Stomach (tissue), 8 donors: ENCODE measurements at regions not wholly inside any gene's neighbourhood (a gene's known extent, or its start where the extent isn't known, plus 50 kb on each side); places are given as distances from the start of the nearest gene placed in this dataset.

Experiments
- DNase-seq, 2 donors: peaks; one replicate each; pipeline versions ENCODE4 v3.0.0 to v3.0.0-alpha.2; 2013 to 2019
- H3K27ac ChIP-seq, 5 donors: fragments of 200-600 bp in 4 of 5; sonication (generic) in 4 of 5; one replicate each; pipeline ENCODE4 v1.5.1; 2013 to 2019; ENCODE audit warnings: mild to moderate bottlenecking in 1 of 5, moderate library complexity in 1 of 5
- H3K27me3 ChIP-seq, 3 donors: fragments of 200-600 bp; sonication (generic); one replicate each; pipeline ENCODE4 v1.5.1; 2017 to 2019; ENCODE audit warnings: mixed run types in 1 of 3
- H3K36me3 ChIP-seq, 4 donors: fragments of 200-600 bp; sonication (generic); 1 replicate in 3 of 4; 2 replicates in 1 of 4; pipeline ENCODE4 v1.5.1; 2016 to 2019
- H3K4me1 ChIP-seq, 4 donors: fragments of 200-600 bp; sonication (generic); one replicate each; pipeline ENCODE4 v1.5.1; 2016 to 2019
- H3K4me3 ChIP-seq, 4 donors: fragments of 200-600 bp; sonication (generic) in 3 of 4; one replicate each; pipeline ENCODE4 v1.5.1; 2016 to 2019; ENCODE audit warnings: mild to moderate bottlenecking in 1 of 4
- H3K9me3 ChIP-seq, 4 donors: fragments of 200-600 bp; sonication (generic); one replicate each; pipeline ENCODE4 v1.5.1; 2016 to 2019
- CTCF ChIP-seq, 7 experiments: fragments of 450-650 bp in 4 of 7; fragments of 200-600 bp in 3 of 7; sonication (generic) in 3 of 7; IDR thresholded peaks; one replicate each; pipeline ENCODE4 v1.5.1; 2016 to 2019; ENCODE audit warnings: antibody characterized with exemption in 7 of 7, control low read depth in 2 of 7, mild to moderate bottlenecking in 1 of 7
- EP300 ChIP-seq: sonication (generic); formaldehyde crosslinking; IDR thresholded peaks from one replicate; pipeline ENCODE4 v1.6.1; 2017; ENCODE audit warnings: antibody characterized with exemption
- POLR2A ChIP-seq, 4 donors: fragments of 450-650 bp; IDR thresholded peaks; one replicate each; pipeline ENCODE4 v1.6.1; 2016; ENCODE audit warnings: antibody characterized with exemption in 4 of 4, control low read depth in 2 of 4, mild to moderate bottlenecking in 1 of 4, moderate library complexity in 1 of 4
- POLR2AphosphoS5 ChIP-seq, 3 donors: sonication (generic); formaldehyde crosslinking; IDR thresholded peaks; one replicate each; pipeline ENCODE4 v1.6.1; 2016; ENCODE audit warnings: antibody characterized with exemption in 3 of 3
- WGBS, 5 donors: extraction: QIAGEN DNeasy Blood & Tissue Kit in 3 of 5; methylation state at CpG; one replicate each; pipeline versions ENCODE4 v1.1.5 to v1.1.7; 2013 to 2018; 5-methylcytosine and 5-hydroxymethylcytosine counted together
- intact Hi-C: fragments of 100-400 bp; cut with DNase I; formaldehyde crosslinking; loops from one replicate; pipeline ENCODE4 v1.15.1; 2023; ENCODE audit warnings: low total_unique reads
- donor health status: healthy with polysubstance abuse.
- donor health status: Bipolar disorder and iron deficiency.
- donor health status: healthy.

- intact Hi-C loops, result no loop called here
- TF ChIP-seq POLR2A (IDR thresholded peaks at IDR 0.05) (no peak), EP300 (no peak), CTCF (IDR thresholded peaks at IDR 0.05) (no peak), POLR2AphosphoS5 (IDR thresholded peaks at IDR 0.05) (no peak)
- Histone ChIP-seq H3K27me3 (no peaks in the 10 kb centered on the region), H3K27ac (no peak overlapping the region), H3K9me3 (no peaks in the 10 kb centered on the region), H3K4me1 (peaks cover 0 to 4% (median 1%) of the 10 kb centered on the region in 4 donors), H3K36me3 (no peaks in the 10 kb centered on the region), H3K4me3 (no peak overlapping the region)
- no peak for DNase-seq
These were observed 512.8 kb downstream of the INSC start for GRCh38 chr11:15627560-15627959.

DNA sequence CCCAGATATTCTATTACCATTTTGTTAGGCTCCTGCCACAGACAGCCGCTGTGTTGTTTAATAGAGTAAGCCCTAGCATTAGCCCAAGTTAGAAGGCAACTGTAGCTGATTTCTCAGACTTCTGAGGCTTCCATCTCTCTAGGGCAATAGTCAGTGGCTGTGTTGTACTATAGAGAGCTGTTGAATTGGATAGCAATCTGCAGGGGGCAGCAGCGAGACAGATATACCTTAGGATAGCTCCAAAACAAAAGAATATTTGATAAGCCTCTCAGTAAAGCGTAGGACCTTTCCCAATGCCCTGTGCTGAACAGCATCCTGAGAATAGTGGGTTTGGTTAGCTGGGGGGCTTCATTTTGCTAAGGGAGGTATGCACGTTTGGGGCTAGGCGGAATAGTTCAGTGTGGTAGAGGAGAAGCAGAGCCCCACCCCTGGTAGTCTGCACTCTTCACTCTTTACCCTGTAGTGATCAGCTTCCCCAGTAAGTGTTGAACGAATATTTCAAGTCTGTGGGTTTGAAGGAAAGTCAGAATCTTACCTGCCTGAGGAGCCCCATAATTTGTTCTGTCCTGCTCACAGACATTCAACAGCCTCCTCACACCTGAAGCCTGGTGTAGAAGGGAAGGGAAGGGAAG, 515.1 kb downstream of the INSC start:
- Histone ChIP-seq H3K27ac (no peak overlapping the region), H3K9me3 (no peaks in the 10 kb centered on the region), H3K4me3 (no peak overlapping the region), H3K27me3 (no peaks in the 10 kb centered on the region), H3K4me1 (no peaks in the 10 kb centered on the region), H3K36me3 (no peaks in the 10 kb centered on the region)
- WGBS, 5 donors, result 45 to 54% (median 49%) methylated on average over 6 of the region's 6 CpGs
- TF ChIP-seq EP300, result no peak
- no peak for TF ChIP-seq POLR2AphosphoS5 (IDR thresholded peaks at IDR 0.05)
- TF ChIP-seq CTCF (IDR thresholded peaks at IDR 0.05), result no peak
- TF ChIP-seq POLR2A (IDR thresholded peaks at IDR 0.05), result no peak
- intact Hi-C loops, result no loop called here
- DNase-seq, result peak; percentile 41 to 70

DNA sequence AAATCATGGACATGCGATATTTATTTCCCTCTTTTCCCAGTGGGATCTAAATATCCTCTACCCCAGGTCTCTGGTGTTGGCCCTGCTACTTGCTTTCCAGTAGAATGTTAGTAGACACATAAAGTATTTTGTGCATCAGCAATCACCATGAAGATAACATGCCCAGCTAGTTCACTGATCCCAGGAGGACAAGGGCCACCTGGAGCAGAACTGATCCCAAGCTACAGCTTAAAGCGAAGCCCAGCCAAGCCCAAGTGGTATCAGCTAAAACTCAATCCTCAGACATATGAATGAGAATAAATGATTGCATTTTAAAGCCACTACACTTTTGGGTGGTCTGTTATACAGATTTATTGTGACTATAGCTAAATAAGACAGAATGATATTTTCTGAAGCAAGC, 516.2 kb downstream of the INSC start:
- WGBS, 5 donors, result 70 to 95% (median 84%) methylated on average over 2 of the region's 2 CpGs
- Histone ChIP-seq H3K4me1 (no peaks in the 10 kb centered on the region), H3K9me3 (no peaks in the 10 kb centered on the region), H3K36me3 (no peaks in the 10 kb centered on the region), H3K27me3 (no peaks in the 10 kb centered on the region), H3K4me3 (no peak overlapping the region), H3K27ac (no peak overlapping the region)
- TF ChIP-seq EP300, result no peak
- no peak for TF ChIP-seq CTCF (IDR thresholded peaks at IDR 0.05)
- TF ChIP-seq POLR2A (IDR thresholded peaks at IDR 0.05), result no peak
- no peak for TF ChIP-seq POLR2AphosphoS5 (IDR thresholded peaks at IDR 0.05)
- no peak for DNase-seq
- intact Hi-C loops, result no loop called here

DNA sequence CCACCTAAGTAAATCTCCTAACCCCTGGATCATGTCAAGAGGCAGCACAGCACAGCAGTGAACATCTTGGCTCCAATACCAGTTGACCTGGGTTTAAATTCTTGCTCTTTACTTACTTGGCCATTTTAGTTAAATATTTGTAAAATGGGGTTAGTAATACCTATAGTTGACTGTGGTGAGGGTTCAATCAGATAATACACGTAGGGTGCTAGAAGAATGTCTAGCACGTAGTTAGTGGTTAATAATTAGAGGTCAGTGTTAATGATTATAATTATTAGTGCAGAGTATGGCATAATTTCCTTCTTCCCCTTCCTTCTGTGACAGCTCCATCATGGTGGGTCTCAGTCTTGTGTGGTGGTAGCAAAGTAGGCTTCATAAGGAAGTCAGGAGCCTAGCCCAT, 520.8 kb downstream of the INSC start:
- WGBS, 5 donors, result 20 to 60% (median 48%) methylated on average over 2 of the region's 2 CpGs
- H3K36me3 ChIP-seq, result no peaks in the 10 kb centered on the region
- no peak for DNase-seq
- TF ChIP-seq EP300 (no peak), POLR2A (IDR thresholded peaks at IDR 0.05) (no peak), POLR2AphosphoS5 (IDR thresholded peaks at IDR 0.05) (no peak), CTCF (IDR thresholded peaks at IDR 0.05) (no peak)
- no peaks in the 10 kb centered on the region for H3K4me1 ChIP-seq
- no peaks in the 10 kb centered on the region for H3K27me3 ChIP-seq
- H3K27ac ChIP-seq, result no peak overlapping the region
- intact Hi-C loops, result no loop called here
- no peaks in the 10 kb centered on the region for H3K9me3 ChIP-seq
- no peak overlapping the region for H3K4me3 ChIP-seq
